ENCODE measurements at regions not wholly inside any gene's neighbourhood (a gene's known extent, or its start where the extent isn't known, plus 50 kb on each side); places are given as distances from the start of the nearest gene placed in this dataset.

- no peak for TF ChIP-seq KIAA2018 (CRISPR knock-in tag; IDR thresholded peaks at IDR 0.05; ENCODE audit: borderline replicate concordance)
- no peak for TF ChIP-seq ZNF879 (CRISPR knock-in tag; IDR thresholded peaks at IDR 0.05)
- no peak for TF ChIP-seq ZNF776 (CRISPR knock-in tag; IDR thresholded peaks at IDR 0.05)
- TF ChIP-seq ZMYM4 (CRISPR knock-in tag; IDR thresholded peaks at IDR 0.05) = no peak
- TF ChIP-seq ZNF775 (CRISPR knock-in tag; IDR thresholded peaks at IDR 0.05; ENCODE audit: borderline replicate concordance) = no peak
- no peak for TF ChIP-seq JDP2 (CRISPR knock-in tag; IDR thresholded peaks at IDR 0.05; ENCODE audit: borderline replicate concordance)
- TF ChIP-seq, protein P1, sequence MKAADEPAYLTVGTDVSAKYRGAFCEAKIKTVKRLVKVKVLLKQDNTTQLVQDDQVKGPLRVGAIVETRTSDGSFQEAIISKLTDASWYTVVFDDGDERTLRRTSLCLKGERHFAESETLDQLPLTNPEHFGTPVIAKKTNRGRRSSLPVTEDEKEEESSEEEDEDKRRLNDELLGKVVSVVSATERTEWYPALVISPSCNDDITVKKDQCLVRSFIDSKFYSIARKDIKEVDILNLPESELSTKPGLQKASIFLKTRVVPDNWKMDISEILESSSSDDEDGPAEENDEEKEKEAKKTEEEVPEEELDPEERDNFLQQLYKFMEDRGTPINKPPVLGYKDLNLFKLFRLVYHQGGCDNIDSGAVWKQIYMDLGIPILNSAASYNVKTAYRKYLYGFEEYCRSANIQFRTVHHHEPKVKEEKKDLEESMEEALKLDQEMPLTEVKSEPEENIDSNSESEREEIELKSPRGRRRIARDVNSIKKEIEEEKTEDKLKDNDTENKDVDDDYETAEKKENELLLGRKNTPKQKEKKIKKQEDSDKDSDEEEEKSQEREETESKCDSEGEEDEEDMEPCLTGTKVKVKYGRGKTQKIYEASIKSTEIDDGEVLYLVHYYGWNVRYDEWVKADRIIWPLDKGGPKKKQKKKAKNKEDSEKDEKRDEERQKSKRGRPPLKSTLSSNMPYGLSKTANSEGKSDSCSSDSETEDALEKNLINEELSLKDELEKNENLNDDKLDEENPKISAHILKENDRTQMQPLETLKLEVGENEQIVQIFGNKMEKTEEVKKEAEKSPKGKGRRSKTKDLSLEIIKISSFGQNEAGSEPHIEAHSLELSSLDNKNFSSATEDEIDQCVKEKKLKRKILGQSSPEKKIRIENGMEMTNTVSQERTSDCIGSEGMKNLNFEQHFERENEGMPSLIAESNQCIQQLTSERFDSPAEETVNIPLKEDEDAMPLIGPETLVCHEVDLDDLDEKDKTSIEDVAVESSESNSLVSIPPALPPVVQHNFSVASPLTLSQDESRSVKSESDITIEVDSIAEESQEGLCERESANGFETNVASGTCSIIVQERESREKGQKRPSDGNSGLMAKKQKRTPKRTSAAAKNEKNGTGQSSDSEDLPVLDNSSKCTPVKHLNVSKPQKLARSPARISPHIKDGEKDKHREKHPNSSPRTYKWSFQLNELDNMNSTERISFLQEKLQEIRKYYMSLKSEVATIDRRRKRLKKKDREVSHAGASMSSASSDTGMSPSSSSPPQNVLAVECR (CRISPR knock-in tag; IDR thresholded peaks at IDR 0.05; ENCODE audit: borderline replicate concordance) = no peak
- TF ChIP-seq PCBP2 (optimal IDR thresholded peaks at IDR 0.05; ENCODE audit: low read depth, low read length, poor library complexity, severe bottlenecking) = no peak
- no peak for TF ChIP-seq ZSCAN21 (CRISPR knock-in tag; IDR thresholded peaks at IDR 0.05; ENCODE audit: borderline replicate concordance)
Observed at GRCh38 chr18:30113454-30113853, 929.1 kb downstream of the DSC3 start (continued).
